GM23338 (cell line): ENCODE measurements at regions not wholly inside any gene's neighbourhood (a gene's known extent, or its start where the extent isn't known, plus 50 kb on each side); places are given as distances from the start of the nearest gene placed in this dataset.

Experiments used
- CREB1 ChIP-seq: fragments of 250-450 bp; sonication (Bioruptor Pico); IDR thresholded peaks from 2 replicates; pipeline ENCODE4 v1.5.0; 2020; ENCODE audit warnings: low read depth, mild to moderate bottlenecking, moderate library complexity
- CTCF ChIP-seq, 2 experiments: fragments of 200-600 bp in 1 of 2; sonication (generic) in 1 of 2; conservative IDR thresholded peaks; 2 replicates each; pipeline versions ENCODE4 v1.5.1 to v1.6.1; 2016 to 2017; ENCODE audit warnings: antibody characterized with exemption in 2 of 2, low read depth in 2 of 2, mild to moderate bottlenecking in 2 of 2, moderate library complexity in 1 of 2
- EZH2 ChIP-seq: fragments of 200-600 bp; sonication (generic); IDR thresholded peaks from one replicate; pipeline ENCODE4 v1.8.0; 2017; ENCODE audit warnings: antibody characterized with exemption, mild to moderate bottlenecking, low read depth; ENCODE audit not compliant: unreplicated experiment
- EZH2phosphoT487 ChIP-seq: fragments of 200-600 bp; sonication (generic); IDR thresholded peaks from one replicate; pipeline ENCODE4 v1.8.1; 2018; ENCODE audit warnings: antibody characterized with exemption; ENCODE audit not compliant: unreplicated experiment
- JUNB ChIP-seq: IDR thresholded peaks from one replicate; pipeline ENCODE4 v1.6.1; 2016; ENCODE audit warnings: antibody characterized with exemption; ENCODE audit not compliant: unreplicated experiment
- POLR2AphosphoS5 ChIP-seq: IDR thresholded peaks from 2 replicates; pipeline ENCODE4 v1.6.1; 2016; ENCODE audit warnings: antibody characterized with exemption, low read depth
- STAT1 ChIP-seq: IDR thresholded peaks from one replicate; pipeline ENCODE4 v1.6.1; 2016; ENCODE audit warnings: antibody characterized with exemption; ENCODE audit not compliant: unreplicated experiment
- ZNF331 ChIP-seq: fragments of 250-450 bp; sonication (Bioruptor Pico); IDR thresholded peaks from 2 replicates; pipeline ENCODE4 v1.5.0; 2020; ENCODE audit warnings: low read depth, mild to moderate bottlenecking, moderate library complexity
- TF ChIP-seq, protein P1 (sequence below): IDR thresholded peaks from one replicate; pipeline ENCODE4 v1.6.1; 2018; ENCODE audit warnings: antibody characterized with exemption; ENCODE audit not compliant: unreplicated experiment

DNA sequence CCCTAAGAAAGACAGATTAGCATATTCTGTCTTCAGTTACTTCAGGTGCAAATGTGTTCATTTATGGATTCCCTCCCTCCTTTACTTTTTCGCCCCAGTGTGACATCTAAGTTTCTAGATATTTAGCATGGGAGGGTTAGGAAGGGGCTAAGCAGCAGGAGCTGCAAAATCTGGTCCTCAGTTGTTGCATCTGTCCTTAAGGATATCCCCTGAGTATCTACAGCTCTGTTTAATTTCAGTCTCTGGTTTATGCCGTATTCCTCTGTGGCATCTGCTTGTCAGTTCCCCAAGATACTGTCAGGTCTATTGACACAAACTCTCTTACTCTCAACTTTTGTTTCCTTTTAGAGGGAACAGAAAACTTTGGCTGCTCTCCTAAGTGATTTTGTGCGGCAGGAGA lies 754.6 kb upstream of the MAP3K7 start:
- TF ChIP-seq POLR2AphosphoS5 (no peak), CTCF (conservative IDR thresholded peaks at IDR 0.05; ENCODE audit: low read depth in 2 of 2) (no peak), EZH2phosphoT487 (no peak), EZH2 (no peak), CREB1 (CRISPR knock-in tag) (no peak), JUNB (no peak), ZNF331 (CRISPR knock-in tag) (no peak), STAT1 (no peak)
- TF ChIP-seq, protein P1, sequence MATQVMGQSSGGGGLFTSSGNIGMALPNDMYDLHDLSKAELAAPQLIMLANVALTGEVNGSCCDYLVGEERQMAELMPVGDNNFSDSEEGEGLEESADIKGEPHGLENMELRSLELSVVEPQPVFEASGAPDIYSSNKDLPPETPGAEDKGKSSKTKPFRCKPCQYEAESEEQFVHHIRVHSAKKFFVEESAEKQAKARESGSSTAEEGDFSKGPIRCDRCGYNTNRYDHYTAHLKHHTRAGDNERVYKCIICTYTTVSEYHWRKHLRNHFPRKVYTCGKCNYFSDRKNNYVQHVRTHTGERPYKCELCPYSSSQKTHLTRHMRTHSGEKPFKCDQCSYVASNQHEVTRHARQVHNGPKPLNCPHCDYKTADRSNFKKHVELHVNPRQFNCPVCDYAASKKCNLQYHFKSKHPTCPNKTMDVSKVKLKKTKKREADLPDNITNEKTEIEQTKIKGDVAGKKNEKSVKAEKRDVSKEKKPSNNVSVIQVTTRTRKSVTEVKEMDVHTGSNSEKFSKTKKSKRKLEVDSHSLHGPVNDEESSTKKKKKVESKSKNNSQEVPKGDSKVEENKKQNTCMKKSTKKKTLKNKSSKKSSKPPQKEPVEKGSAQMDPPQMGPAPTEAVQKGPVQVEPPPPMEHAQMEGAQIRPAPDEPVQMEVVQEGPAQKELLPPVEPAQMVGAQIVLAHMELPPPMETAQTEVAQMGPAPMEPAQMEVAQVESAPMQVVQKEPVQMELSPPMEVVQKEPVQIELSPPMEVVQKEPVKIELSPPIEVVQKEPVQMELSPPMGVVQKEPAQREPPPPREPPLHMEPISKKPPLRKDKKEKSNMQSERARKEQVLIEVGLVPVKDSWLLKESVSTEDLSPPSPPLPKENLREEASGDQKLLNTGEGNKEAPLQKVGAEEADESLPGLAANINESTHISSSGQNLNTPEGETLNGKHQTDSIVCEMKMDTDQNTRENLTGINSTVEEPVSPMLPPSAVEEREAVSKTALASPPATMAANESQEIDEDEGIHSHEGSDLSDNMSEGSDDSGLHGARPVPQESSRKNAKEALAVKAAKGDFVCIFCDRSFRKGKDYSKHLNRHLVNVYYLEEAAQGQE, result no peak
